GF-D8 (cell line): ENCODE measurements at regions not wholly inside any gene's neighbourhood (a gene's known extent, or its start where the extent isn't known, plus 50 kb on each side); places are given as distances from the start of the nearest gene placed in this dataset.
"Not testable (repeated sequence)": the region's sequence is repeated elsewhere in the genome, so short reads cannot be mapped to it uniquely, and the experiment has no call there.

Source experiments
- DNase-seq: peaks from one replicate; lab custom pipeline; 2025; lab: John Stamatoyannopoulos, UW

DNA sequence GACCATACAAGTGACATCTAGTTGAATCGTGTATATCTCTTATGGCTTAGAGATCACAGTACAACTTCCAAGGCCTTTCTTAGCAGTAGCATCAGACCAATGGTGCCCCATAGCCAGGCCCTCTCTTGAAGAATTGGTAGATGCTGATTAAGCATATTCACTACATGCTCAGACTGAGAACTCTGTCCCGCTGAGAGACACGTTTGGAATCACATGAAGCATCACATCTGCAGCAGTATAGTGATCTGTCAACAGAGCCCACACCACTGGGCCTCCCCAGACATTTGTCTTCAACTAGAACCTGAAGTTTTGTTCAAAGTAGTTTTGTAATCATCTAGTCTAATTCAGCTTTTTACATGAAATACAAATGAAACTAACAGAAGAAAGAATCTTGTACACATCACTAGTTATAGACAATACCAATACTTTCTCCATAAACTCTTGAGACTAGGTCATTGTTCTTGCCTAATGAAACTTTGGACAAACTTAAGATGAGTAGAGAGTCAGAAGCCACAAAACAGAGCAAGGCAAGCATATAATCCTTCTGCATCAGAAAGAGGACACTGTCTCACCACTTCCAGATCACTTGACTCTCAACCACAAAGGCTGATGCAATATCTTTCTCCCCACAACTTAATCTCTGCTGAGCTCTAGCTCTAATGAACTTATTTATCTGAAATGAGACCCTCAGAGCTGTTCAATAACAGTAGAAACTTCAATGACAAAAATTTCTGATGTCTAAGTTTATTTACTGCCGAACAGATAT is 182.7 kb downstream of the TBX18 start:
- peak; percentile 54 for DNase-seq

DNA sequence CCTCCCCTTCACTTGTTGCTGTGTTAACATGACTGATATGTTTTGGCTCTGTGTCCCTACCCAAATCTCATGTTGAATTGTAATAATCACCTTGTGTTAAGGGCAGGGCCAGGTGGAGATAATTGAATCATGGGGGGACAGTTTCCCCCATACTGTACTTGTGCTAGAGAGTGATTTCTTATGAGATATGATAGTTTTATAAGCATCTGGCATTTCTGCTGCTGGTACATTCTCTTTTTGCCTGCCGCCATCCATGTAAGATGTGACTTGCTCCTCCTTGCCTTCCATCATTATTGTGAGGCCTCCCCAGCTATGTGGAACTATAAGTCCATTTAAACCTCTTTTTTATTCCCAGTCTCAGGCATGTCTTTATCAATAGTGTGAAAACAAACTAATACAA is 185.0 kb downstream of the TBX18 start:
- DNase-seq, result no peak

DNA sequence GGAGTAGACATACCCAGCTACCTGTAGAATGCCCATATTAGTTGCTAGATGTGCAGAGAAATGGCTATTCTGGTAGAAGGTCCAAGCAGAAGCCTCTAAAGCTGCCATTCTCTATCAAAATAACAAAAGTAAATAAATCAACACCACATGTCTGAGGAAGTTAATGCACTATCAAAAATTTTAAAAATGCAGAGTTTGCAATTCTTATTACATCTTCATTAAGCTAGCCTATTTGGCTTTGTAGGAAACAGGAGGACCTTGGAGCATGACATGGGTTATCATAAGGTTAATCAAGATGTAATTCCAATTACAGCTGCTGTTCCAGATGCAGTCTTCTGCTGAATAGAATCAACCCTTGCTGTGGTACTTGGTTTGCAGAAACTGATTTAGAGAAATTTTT is 188.4 kb downstream of the TBX18 start:
- no peak for DNase-seq

DNA sequence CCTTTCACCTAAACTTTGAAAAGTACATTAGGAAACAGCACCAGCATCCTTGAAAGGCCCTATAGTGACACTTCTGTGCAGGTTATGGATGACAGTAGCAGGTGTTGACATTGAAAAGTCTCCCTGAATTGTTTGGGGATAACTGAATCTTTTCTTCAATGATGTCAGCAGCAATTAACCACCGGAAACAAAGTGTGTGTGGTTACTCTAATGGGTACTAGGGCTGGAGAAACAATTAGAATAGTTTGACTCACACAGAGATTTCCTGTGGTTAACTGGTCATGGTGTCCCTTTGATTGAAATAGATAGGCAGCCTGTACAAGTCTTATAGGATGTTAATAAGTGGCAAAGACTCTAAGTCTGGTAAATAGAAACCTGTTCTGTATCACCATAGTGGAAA is 189.1 kb downstream of the TBX18 start:
- no peak for DNase-seq

DNA sequence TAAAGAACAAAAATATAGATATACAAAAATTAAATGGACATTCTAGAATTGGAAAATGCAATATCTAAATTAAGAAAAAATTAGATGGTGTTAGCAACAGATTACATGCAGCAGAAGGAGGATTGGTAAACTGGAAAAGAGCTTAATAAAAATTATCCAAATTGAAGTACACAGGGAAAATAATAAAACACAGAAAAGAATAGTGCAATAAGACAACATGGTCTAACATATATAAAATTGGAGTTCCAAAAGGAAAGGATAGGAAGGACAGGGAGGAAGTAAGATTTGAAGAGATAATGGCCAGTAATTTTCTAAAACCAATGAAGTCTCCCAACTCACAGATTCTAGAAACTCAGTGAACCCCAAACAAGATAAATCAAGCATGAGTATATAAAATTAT is 194.5 kb downstream of the TBX18 start:
- no peak for DNase-seq

DNA sequence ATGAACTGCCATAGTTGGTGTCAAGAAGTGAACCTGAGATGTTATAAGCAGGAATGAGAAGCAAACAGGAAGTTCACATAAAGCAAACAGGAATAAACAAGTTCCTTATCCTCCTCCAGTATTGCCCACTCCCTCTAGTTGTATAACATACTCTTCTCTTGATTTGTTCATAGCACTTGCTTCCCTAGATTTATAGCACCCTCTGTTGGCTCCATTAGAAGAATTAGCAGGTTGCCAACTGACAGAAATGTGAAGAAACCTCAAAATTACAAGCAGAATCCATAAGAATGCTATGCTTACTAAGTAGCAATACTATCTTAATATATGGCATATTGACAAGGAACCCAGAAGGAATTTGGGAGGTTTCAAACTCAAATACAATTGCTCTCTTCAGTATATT is 195.4 kb downstream of the TBX18 start:
- DNase-seq, result no peak

DNA sequence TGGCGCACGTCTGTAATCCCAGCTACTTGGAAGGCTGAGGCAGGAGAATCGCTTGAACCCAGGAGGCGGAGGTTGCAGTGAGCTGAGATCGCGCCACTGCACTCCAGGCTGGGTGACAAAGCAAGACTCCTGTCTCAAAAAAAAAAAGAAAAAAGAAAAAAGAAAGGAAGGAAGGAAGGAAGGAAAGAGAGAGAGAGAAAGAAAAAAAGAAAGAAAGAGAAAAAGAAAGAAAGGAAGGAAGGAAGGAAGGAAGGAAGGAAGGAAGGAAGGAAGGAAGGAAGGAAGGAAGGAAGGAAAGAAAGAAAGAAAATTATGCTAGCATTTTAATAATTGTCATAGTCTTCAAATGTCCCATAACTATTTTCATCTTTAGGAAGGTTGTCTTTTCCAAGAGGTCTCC is 198.7 kb downstream of the TBX18 start:
- DNase-seq, result not testable (repeated sequence)

DNA sequence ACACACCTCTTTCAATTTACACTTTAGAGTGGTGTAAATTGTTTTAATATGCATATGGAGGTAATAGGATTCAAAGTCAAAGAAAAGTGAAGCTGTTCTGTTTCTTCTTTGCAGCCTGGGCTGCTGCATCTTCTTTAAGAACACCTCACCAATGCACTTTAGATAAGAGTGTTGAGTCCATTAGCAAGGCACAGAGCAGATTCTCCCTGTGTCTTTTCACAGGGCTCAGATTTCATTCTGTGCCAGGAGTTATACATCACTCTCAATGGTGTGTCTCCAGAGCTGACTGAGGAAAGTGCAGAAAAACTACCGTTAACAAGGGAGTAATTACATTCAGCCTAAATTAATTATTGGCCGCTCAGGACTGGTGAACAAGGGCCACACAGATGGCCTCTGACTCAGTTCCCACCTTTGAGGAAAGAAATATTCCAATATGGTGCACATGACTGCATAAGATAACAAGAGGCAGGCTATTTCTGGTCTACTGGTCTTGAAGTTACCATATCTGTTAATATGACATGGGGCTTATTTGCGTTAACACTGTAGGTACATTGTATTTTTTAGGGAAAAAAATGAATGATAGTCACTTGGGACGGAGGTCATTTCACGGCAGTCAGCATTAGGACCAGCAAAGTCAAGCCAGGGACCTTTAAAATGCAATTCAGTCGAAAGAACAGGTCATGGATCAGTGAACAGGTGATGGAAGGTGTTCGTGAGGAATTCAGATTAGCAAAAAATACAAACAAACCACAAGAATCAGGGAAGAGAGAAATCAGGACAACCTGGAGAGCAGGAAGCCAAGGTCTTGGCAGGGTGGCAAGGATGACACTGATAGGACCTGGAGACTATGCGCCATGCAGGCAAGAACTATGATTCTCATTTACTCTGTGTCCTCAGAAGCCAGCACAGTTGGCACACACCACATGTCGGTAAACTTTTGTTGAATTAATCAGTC is 203.7 kb downstream of the TBX18 start:
- no peak for DNase-seq

DNA sequence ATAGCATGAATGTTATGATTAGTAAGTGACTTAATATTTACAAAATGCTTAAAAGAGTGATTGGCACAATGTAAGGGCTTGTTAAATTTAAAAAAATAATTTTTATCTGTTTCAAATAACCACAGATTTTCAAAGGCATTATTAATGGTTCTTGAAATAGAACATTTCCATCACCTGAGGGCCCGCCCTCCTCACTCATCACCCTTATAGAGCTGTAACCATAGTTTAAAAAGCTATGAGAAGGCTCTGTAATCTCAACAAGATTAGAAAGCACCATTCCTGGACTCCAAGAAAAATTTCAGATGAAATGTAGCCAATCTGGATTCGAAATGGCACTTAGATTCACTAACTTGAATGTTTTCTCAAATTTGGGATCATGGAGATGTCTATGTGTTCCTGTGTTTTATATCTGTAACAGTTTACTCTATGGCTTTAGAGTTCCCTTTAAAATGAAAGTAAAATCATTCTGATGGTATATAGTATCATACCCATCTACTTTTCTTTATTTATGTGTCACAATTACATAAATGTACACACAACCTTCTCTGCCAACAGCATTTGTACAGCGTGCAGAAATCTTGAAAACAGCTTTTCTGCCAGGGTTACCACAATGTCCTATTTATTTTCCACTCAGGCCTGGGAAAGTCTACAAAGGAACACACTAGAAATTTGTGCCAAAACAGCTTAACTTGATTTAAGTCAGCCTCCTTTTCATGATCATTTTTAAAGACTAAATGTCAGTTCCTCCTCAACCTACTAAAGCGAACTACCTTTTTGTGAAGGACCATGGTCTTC is 207.7 kb downstream of the TBX18 start:
- DNase-seq, result no peak

DNA sequence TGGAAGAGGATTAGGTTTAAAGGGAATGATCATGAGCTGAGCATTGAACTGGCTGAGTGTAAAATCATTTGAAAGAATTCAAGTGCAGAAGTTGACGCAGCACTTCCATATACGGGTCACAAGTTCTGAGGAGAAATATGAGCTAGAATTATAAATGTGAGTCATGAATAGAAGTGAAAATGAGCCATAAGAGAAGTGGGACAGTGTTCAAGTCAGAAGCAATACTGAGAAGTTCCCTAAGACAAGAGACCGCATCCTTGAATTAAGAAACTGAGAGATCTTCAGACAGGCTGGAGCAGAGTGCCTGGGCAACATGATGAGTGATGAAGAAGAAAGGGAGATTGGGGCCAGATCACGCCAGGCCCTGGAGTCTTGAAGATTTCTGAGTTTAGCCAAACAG is 209.7 kb downstream of the TBX18 start:
- DNase-seq, result no peak

DNA sequence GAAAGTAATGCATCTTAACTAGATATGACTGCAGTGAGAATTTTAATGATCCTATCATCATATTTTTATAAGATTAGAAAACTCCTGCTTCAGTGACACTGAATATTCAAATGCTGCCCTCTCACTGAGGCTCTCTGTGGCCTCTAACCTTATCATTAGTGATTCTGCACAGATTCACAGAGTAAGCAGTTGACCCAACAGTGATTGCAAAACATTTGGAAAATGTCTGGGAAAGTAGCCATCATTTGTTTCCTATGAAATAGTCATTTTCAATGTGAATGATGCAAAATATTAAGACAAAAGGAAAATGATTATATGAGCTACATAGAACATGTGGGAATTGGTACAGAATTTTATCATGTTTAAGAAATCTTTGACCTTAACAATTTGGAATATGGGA is 210.3 kb downstream of the TBX18 start:
- no peak for DNase-seq

DNA sequence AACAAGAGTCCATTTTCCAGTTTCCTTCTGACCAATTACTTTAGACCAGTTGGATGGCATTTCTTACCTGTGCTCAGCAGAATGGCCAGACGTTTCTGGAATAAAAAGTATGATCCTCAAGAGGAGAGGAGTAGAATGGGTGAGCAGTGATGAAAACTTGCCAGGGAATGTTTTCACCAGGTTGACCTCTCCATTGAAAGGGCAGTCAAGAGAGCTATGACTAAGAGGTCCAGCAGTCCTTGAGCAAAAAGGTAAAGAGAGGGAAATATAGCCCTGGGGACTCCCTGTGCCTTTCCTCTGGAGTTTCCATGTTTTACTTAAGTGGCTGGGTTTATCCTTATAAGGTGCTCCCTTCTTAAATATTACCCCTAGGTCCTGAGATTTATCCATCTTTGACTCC is 210.9 kb downstream of the TBX18 start:
- no peak for DNase-seq

DNA sequence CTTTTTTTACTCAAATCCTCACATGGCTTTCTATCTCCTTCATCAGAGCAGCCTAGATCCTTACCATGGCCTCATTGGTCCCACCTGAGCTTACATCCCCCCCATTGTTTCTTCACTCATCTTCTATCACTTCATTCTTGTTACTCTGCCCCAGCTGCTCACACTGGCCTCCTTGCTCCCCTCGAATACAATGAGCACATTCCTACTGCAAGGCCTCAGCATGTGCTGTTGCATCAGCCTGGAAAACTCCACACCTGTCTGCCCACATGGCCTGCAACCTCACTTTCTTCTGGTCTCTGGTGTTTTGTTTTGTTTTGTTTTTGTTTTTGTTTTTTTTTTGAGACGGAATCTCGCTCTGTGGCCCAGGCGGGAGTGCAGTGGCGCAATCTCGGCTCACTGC is 212.6 kb downstream of the TBX18 start:
- no peak for DNase-seq

DNA sequence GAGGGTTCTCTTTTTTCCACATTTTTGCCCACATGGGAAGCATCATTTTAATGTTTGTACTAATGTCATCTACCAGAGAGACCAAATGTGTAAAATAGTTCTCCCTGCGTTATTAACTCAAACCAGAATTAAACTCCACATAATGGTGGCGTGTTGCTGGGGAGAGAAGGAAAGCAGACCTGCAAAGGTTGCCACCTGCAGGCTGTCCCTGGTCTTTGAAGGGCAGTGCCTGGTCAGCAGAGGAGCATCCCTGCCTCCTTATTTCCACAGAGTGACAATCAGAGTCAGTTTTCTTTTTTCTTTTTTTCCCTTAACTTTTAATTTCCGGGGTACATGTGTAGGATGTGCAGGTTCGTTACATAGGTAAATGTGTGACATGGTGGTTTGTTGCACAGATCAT is 214.5 kb downstream of the TBX18 start:
- no peak for DNase-seq

DNA sequence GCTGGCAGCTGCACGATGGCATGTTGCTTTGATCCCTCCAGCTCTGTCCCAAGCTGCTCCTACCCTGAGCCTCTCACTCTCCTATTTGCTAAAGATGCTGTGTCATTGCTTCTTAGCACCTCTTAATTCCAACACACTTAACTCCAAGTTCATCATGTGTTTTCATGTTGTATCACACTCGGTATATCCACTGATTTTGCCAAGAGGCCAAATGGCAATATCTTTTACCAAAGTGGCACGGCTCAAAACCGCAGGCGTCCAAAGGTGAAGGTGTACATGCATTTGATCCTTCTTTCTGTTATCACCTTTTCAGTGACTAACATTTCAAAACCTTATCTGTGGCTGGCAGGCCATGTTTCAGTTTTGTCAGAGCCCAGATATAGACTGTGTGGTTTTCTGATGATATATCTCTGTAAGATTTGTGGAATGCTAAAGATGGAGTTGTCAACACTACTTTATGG is 217.0 kb downstream of the TBX18 start:
- no peak for DNase-seq

DNA sequence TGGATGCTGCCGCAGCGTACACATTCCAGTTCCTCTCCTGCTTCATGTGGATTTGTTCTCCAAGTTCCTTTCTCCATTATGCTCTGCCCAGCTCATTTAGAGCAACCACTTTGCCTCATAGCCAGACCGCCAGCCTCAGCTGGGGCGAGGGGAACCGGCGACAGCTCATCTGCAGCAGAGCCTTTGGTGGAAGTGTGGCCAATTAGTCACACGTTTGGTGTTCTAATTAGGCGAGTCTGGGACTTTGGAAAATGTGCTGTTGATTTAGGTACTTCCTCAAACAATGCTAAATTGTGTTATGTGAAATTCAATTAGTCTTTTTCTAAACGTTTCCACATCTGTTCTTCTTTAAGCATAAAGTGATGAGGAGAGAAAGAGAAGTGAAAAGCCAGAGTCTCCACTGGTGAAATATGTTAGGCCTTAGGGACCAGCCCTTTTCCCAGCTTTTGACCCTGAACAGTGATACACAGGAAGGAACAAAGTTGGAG is 217.9 kb downstream of the TBX18 start:
- no peak for DNase-seq

DNA sequence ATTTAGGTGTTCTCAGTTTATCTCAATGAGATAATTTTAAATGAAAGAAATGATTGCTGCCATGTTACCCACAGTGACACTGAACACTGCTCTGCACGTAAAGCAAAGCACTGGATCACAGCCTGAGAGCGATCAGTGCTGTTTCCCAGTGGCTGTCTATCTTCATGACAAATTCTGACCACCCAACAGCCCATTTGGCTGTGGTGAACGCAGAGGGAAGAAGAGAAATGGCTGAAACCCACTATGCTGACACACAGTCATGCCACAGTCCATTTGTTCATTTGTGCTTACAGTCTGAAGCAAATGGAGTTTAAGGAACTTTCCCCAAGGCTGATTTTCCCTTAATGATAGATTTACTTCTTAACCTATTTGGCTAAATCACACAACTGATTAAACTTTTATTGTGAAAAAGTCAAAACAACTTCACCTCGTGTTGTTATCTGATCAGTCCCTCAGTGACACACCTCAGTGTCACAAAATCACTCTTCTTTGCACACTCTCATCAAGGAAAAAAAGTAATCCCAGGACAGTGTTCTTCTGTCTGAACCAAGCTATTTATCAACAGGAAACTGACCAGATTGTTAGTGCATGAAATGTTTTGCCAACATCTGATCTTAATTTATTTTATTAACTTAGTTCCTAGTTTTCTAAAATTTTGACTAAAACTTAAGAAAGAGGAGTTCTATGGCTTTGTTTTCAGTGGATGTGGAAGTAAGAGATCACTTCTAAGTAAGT is 225.1 kb downstream of the TBX18 start:
- no peak for DNase-seq

DNA sequence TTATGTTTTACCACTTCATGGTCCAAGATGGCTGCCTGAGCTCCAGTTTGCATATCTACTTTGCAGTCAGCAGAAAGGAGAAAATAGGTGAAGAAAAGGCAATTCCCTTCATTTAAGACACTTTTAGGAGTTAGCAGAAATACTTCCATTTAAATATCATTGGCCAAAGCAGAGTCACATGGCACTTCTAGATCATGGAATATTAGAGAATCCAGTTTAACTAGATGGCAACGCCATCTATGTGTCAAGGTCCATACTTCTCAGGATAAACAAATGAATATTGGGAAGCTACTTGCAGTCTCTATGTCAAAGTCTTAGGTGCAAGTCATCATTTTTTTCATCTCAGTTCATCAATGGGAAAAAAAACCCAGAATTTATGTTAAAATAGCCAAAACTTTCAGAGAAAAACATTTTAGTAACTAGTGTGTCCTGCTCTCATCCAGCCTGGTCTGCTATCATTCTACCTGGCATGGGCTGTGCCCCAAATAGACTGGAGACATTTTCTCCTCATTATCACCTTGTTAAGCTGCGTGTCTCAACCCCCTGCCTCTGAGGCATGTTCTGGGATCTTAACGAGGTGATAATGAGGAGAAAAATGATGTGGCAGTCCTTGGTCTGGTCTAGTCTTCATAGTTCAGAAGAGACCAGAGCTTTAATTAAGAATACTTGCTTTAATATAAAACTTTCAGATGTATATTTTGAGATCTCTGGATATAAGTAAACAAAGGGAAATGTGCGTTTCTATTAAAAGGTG is 227.3 kb downstream of the TBX18 start:
- no peak for DNase-seq

DNA sequence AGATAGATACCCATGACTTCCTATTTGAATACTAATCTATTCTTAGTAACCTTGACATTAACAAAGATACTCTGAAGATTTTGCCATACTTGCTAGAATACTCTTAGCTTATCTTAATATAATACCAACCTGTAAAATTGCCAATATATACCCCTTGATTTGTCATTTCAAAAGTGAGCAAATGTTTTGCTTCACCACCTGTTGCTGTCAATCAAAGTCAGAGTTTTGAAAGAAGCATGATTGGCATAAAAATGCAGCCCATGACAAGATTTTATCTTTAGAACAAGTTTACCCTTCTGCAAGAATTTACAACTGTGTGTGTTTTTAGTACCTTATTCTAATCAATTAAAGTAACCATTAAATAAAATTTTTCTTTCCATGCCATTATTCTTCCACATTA is 236.2 kb downstream of the TBX18 start:
- DNase-seq, result no peak

DNA sequence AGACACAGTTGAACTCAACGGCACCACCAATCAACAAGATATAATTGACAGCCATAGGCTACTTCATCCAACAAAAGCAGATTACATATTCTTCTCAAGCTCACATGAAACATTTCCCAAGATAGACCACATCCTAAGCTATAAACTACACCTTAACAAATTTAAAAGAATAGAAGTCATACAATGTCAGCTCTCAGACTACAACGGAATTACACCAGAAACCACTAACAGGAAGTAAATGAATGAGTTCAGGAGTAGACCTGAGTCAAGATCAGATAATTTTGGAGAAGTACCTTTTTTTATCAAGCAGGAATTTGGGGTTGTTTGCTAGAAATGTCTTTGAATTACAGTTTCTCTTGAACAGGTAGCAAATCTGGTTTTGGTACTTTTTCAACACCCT is 237.8 kb downstream of the TBX18 start:
- DNase-seq, result no peak

DNA sequence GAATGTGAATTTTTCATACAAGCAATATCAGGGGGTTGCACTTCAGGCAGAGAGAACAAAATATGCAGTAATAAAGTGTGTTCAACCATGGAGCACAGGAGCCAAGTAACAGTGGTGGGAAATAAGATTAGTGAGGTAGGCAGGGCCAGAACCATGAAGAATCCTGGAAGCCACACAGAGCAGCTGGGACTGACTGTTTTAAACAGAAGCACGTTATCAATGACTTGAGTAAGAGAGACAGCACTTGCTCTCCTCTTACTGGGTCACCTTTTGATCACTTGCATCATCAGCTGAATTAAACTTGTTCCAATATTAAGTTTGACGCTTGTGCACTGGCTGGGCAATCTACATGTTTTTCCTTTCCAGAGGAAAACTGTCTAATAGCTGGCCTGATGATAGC is 238.5 kb downstream of the TBX18 start:
- no peak for DNase-seq
